H9 (cell line): ENCODE measurements at regions not wholly inside any gene's neighbourhood (a gene's known extent, or its start where the extent isn't known, plus 50 kb on each side); places are given as distances from the start of the nearest gene placed in this dataset.

Source experiments
- DNase-seq: peaks from one replicate; pipeline ENCODE4 v3.0.0-alpha.2; 2017
- H2AFZ ChIP-seq: one replicate; pipeline ENCODE4 v1.6.1; 2013; ENCODE audit warnings: mild to moderate bottlenecking, low read length, control low read depth, moderate library complexity
- H2AK5ac ChIP-seq: 2 replicates; pipeline ENCODE4 v1.6.1; 2013; ENCODE audit warnings: low read length, control low read depth, mixed read lengths; ENCODE audit not compliant: insufficient read length
- H2BK120ac ChIP-seq: one replicate; pipeline ENCODE4 v1.6.1; 2013; ENCODE audit warnings: low read depth, mild to moderate bottlenecking, low read length, control low read depth, inconsistent platforms; ENCODE audit not compliant: poor library complexity, severe bottlenecking
- H2BK12ac ChIP-seq: 2 replicates; pipeline ENCODE4 v1.6.1; 2013; ENCODE audit warnings: low read length, control low read depth, mixed read lengths, low read depth; ENCODE audit not compliant: insufficient read length
- H2BK15ac ChIP-seq: 2 replicates; pipeline ENCODE4 v1.6.1; 2013; ENCODE audit warnings: low read depth, low read length, control low read depth
- H2BK20ac ChIP-seq: one replicate; pipeline ENCODE4 v1.6.1; 2013; ENCODE audit warnings: low read depth, mild to moderate bottlenecking, low read length, control low read depth, inconsistent platforms; ENCODE audit not compliant: poor library complexity, severe bottlenecking
- H2BK5ac ChIP-seq: 2 replicates; pipeline ENCODE4 v1.6.1; 2013; ENCODE audit warnings: low read length, control low read depth, mixed read lengths; ENCODE audit not compliant: insufficient read length
- H3K14ac ChIP-seq: 2 replicates; pipeline ENCODE4 v1.6.1; 2013; ENCODE audit warnings: low read length, control low read depth; ENCODE audit not compliant: insufficient read depth
- H3K18ac ChIP-seq: 2 replicates; pipeline ENCODE4 v1.6.1; 2013; ENCODE audit warnings: low read depth, mild to moderate bottlenecking, mixed read lengths, low read length, control low read depth; ENCODE audit not compliant: insufficient read length
- H3K23ac ChIP-seq: 2 replicates; pipeline ENCODE4 v1.6.1; 2013; ENCODE audit warnings: low read length, control low read depth, mixed read lengths, low read depth; ENCODE audit not compliant: insufficient read length
- H3K23me2 ChIP-seq: 2 replicates; pipeline ENCODE4 v1.6.1; 2013; ENCODE audit warnings: low read depth, mild to moderate bottlenecking, mixed read lengths, low read length, control low read depth; ENCODE audit not compliant: insufficient read length, poor library complexity, severe bottlenecking
- H3K27ac ChIP-seq: 2 replicates; pipeline ENCODE4 v1.5.1; 2013; ENCODE audit warnings: low read length, control low read depth, mixed read lengths, low read depth; ENCODE audit not compliant: insufficient read length
- H3K27me3 ChIP-seq: 2 replicates; pipeline ENCODE4 v1.6.1; 2013; ENCODE audit warnings: low read length, control low read depth, inconsistent platforms; ENCODE audit not compliant: insufficient read depth
- H3K4ac ChIP-seq: 2 replicates; pipeline ENCODE4 v1.6.1; 2013; ENCODE audit warnings: low read depth, mild to moderate bottlenecking, control low read depth, inconsistent platforms, low read length, moderate library complexity
- H3K4me1 ChIP-seq: 2 replicates; pipeline ENCODE4 v1.6.1; 2013; ENCODE audit warnings: low read length, control low read depth, inconsistent platforms; ENCODE audit not compliant: insufficient read depth
- H3K4me2 ChIP-seq: 2 replicates; pipeline ENCODE4 v1.6.1; 2013; ENCODE audit warnings: low read length, control low read depth, mixed read lengths; ENCODE audit not compliant: insufficient read length, insufficient read depth
- H3K56ac ChIP-seq: 2 replicates; pipeline ENCODE4 v1.6.1; 2013; ENCODE audit warnings: low read depth, mild to moderate bottlenecking, mixed read lengths, low read length, control low read depth; ENCODE audit not compliant: insufficient read length
- H3K79me1 ChIP-seq: 2 replicates; pipeline ENCODE4 v1.6.1; 2013; ENCODE audit warnings: low read depth, mild to moderate bottlenecking, moderate library complexity, low read length, control low read depth, inconsistent platforms; ENCODE audit not compliant: insufficient read depth, poor library complexity, severe bottlenecking
- H3K79me2 ChIP-seq: 2 replicates; pipeline ENCODE4 v1.6.1; 2013; ENCODE audit warnings: low read length, control low read depth, inconsistent platforms; ENCODE audit not compliant: insufficient read depth
- H3K9ac ChIP-seq: 2 replicates; pipeline ENCODE4 v1.6.1; 2013; ENCODE audit warnings: low read length, control low read depth, mixed read lengths; ENCODE audit not compliant: insufficient read length; ENCODE audit errors: extremely low read depth
- H3K9me3 ChIP-seq: one replicate; pipeline ENCODE4 v1.6.1; 2013; ENCODE audit warnings: low read depth, low read length, inconsistent platforms; ENCODE audit not compliant: control insufficient read depth
- H3T11ph ChIP-seq: one replicate; pipeline ENCODE4 v1.6.1; 2013; ENCODE audit warnings: mild to moderate bottlenecking, low read length, control low read depth, inconsistent platforms
- H4K20me1 ChIP-seq: one replicate; pipeline ENCODE4 v1.6.1; 2013; ENCODE audit not compliant: control insufficient read depth, insufficient read length, insufficient read depth
- H4K5ac ChIP-seq: 2 replicates; pipeline ENCODE4 v1.6.1; 2013; ENCODE audit warnings: low read depth, mild to moderate bottlenecking, mixed read lengths, low read length, control low read depth; ENCODE audit not compliant: insufficient read length
- H4K8ac ChIP-seq: replicated peaks from 2 replicates; pipeline ENCODE4 v1.6.1; 2013; ENCODE audit warnings: low read length, control low read depth, mixed read lengths, low read depth; ENCODE audit not compliant: insufficient read length
- H4K91ac ChIP-seq: 2 replicates; pipeline ENCODE4 v1.6.1; 2013; ENCODE audit warnings: low read depth, mild to moderate bottlenecking, moderate library complexity, mixed read lengths, low read length, control low read depth; ENCODE audit not compliant: insufficient read length
- H3K27ac Mint-ChIP-seq, 3 experiments: 2 replicates in 2 of 3; 3 replicates in 1 of 3; pipeline ENCODE4 v1.8.0; 2020 to 2021; ENCODE audit warnings: mixed read lengths in 3 of 3, mild to moderate bottlenecking in 1 of 3, moderate library complexity in 1 of 3
- H3K27me3 Mint-ChIP-seq: 2 replicates; pipeline ENCODE4 v1.8.0; 2021; ENCODE audit warnings: low read depth, mild to moderate bottlenecking, moderate library complexity, mixed read lengths
- H3K36me3 Mint-ChIP-seq, 3 experiments: 2 replicates in 2 of 3; 3 replicates in 1 of 3; pipeline ENCODE4 v1.8.0; 2020 to 2021; ENCODE audit warnings: low read depth in 3 of 3, mixed read lengths in 3 of 3; ENCODE audit not compliant: insufficient read depth in 1 of 3
- H3K4me1 Mint-ChIP-seq, 2 experiments: 2 replicates each; pipeline ENCODE4 v1.8.0; 2020; ENCODE audit warnings: mixed read lengths in 2 of 2
- H3K4me3 Mint-ChIP-seq, 2 experiments: 2 replicates in 1 of 2; 3 replicates in 1 of 2; pipeline ENCODE4 v1.8.0; 2020 to 2021; ENCODE audit warnings: mild to moderate bottlenecking in 2 of 2, mixed read lengths in 2 of 2, moderate library complexity in 1 of 2
- H3K9me3 Mint-ChIP-seq, 2 experiments: 2 replicates in 1 of 2; 3 replicates in 1 of 2; pipeline ENCODE4 v1.8.0; 2020; ENCODE audit warnings: mild to moderate bottlenecking in 2 of 2, mixed read lengths in 2 of 2, moderate library complexity in 1 of 2
- WGBS: extraction: QIAGEN DNeasy Blood & Tissue Kit; methylation state at CpG from one replicate; pipeline ENCODE4 v1.1.7; 2013; ENCODE audit warnings: missing lambda C conversion rate, low lambda C conversion rate, mixed read lengths; ENCODE audit not compliant: insufficient read length; ENCODE audit errors: extremely low coverage; 5-methylcytosine and 5-hydroxymethylcytosine counted together
- TF ChIP-seq, protein P1 (sequence below): fragments of 200-600 bp; sonication (generic); conservative IDR thresholded peaks from 3 replicates; pipeline ENCODE4 v1.8.0; 2021; ENCODE audit warnings: antibody characterized with exemption, mild to moderate bottlenecking

GRCh38 chr3:25097023-25097422 lies 331.0 kb upstream of the RARB start:
- H3K4me3 Mint-ChIP-seq, result no peak overlapping the region
- no peak for DNase-seq
- Histone ChIP-seq H3K9me3 (no peaks in the 10 kb centered on the region), H3K4me1 (no peaks in the 10 kb centered on the region; the same call in 1 of the 2 replicates), H2BK5ac (no peak overlapping the region), H2AK5ac (no peak overlapping the region), H4K91ac (no peak overlapping the region), H2AFZ (no peak overlapping the region), H3K4ac (no peak overlapping the region), H3K56ac (no peak overlapping the region), H2BK20ac (no peak overlapping the region), H2BK12ac (no peak overlapping the region), H3K23me2 (no peaks in the 10 kb centered on the region), H3K4me2 (no peak overlapping the region), H3K79me1 (no peaks in the 10 kb centered on the region), H3K27ac (no peak overlapping the region), H3K27me3 (no peaks in the 10 kb centered on the region), H4K5ac (no peak overlapping the region), H3K18ac (no peak overlapping the region), H3T11ph (no peak overlapping the region), H3K79me2 (no peaks in the 10 kb centered on the region), H4K8ac (no peak overlapping the region), H3K9ac (no peak overlapping the region), H3K23ac (no peak overlapping the region), H2BK120ac (no peak overlapping the region), H2BK15ac (no peak overlapping the region), H4K20me1 (no peaks in the 10 kb centered on the region), H3K14ac (no peak overlapping the region)
- H3K4me1 Mint-ChIP-seq, result peaks cover 7 to 16% of the 10 kb centered on the region in 2 experiments
- H3K27ac Mint-ChIP-seq, result no peak overlapping the region
- no peaks in the 10 kb centered on the region; a peak in 1 of 7 replicates for H3K36me3 Mint-ChIP-seq
- no CpG with 5 or more reads among the region's 3 CpGs for WGBS
- TF ChIP-seq, protein P1, sequence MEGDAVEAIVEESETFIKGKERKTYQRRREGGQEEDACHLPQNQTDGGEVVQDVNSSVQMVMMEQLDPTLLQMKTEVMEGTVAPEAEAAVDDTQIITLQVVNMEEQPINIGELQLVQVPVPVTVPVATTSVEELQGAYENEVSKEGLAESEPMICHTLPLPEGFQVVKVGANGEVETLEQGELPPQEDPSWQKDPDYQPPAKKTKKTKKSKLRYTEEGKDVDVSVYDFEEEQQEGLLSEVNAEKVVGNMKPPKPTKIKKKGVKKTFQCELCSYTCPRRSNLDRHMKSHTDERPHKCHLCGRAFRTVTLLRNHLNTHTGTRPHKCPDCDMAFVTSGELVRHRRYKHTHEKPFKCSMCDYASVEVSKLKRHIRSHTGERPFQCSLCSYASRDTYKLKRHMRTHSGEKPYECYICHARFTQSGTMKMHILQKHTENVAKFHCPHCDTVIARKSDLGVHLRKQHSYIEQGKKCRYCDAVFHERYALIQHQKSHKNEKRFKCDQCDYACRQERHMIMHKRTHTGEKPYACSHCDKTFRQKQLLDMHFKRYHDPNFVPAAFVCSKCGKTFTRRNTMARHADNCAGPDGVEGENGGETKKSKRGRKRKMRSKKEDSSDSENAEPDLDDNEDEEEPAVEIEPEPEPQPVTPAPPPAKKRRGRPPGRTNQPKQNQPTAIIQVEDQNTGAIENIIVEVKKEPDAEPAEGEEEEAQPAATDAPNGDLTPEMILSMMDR, result no peak
- H3K9me3 Mint-ChIP-seq, result no peaks in the 10 kb centered on the region; a peak in 1 of 5 replicates
- H3K27me3 Mint-ChIP-seq, result no peaks in the 10 kb centered on the region
